CD4-positive, alpha-beta memory T cell (primary cell): ENCODE measurements at regions not wholly inside any gene's neighbourhood (a gene's known extent, or its start where the extent isn't known, plus 50 kb on each side); places are given as distances from the start of the nearest gene placed in this dataset.

ENCODE experiments used
- CTCF ChIA-PET: fragments of 350-600 bp; sonication (Branson Sonifier 250); formaldehyde crosslinking; loops from one replicate; lab custom pipeline; 2021; ENCODE audit warnings: inconsistent platforms; ENCODE audit not compliant: partially characterized antibody; lab: Charles Lee
- POLR2A ChIA-PET: fragments of 350-600 bp; sonication (Branson Sonifier 250); formaldehyde crosslinking; loops from one replicate; lab custom pipeline; 2021; ENCODE audit not compliant: partially characterized antibody; lab: Charles Lee
- DNase-seq, 5 donors: peaks; one replicate each; pipeline versions ENCODE4 v3.0.0 to v3.0.0-alpha.2; 2020 to 2022; ENCODE audit warnings: mixed read lengths in 1 of 5
- H3K27ac ChIP-seq: one replicate; pipeline ENCODE4 v1.7.0; 2013; ENCODE audit warnings: low read depth, low read length
- H3K27me3 ChIP-seq: 2 replicates; pipeline ENCODE4 v1.7.0; 2013; ENCODE audit warnings: mild to moderate bottlenecking, low read length, moderate library complexity; ENCODE audit not compliant: insufficient read depth
- H3K36me3 ChIP-seq: 2 replicates; pipeline ENCODE4 v1.7.0; 2013; ENCODE audit warnings: mild to moderate bottlenecking, low read length, moderate library complexity; ENCODE audit not compliant: insufficient read depth
- H3K4me1 ChIP-seq: 2 replicates; pipeline ENCODE4 v1.7.0; 2013; ENCODE audit warnings: mild to moderate bottlenecking, low read length, moderate library complexity; ENCODE audit not compliant: insufficient read depth
- H3K4me3 ChIP-seq, 2 donors: one replicate each; pipeline ENCODE4 v1.7.0; 2013; ENCODE audit warnings: low read length in 2 of 2, mild to moderate bottlenecking in 1 of 2
- H3K9me3 ChIP-seq, 2 donors: one replicate each; pipeline ENCODE4 v1.7.0; 2013; ENCODE audit warnings: low read length in 2 of 2, control low read depth in 1 of 2; ENCODE audit not compliant: control insufficient read depth in 1 of 2
- H3K27ac Mint-ChIP-seq, 7 donors: one replicate each; pipeline ENCODE4 v1.8.0; 2020 to 2021; ENCODE audit warnings: mixed read lengths in 7 of 7, mild to moderate bottlenecking in 6 of 7, inconsistent platforms in 3 of 7, moderate library complexity in 3 of 7
- H3K27me3 Mint-ChIP-seq, 2 donors: one replicate each; pipeline ENCODE4 v1.8.0; 2020 to 2021; ENCODE audit warnings: mixed read lengths in 2 of 2
- H3K36me3 Mint-ChIP-seq, 2 donors: one replicate each; pipeline ENCODE4 v1.8.0; 2020 to 2021; ENCODE audit warnings: mixed read lengths in 2 of 2, inconsistent platforms in 1 of 2, mild to moderate bottlenecking in 1 of 2
- H3K4me1 Mint-ChIP-seq, 4 donors: one replicate each; pipeline ENCODE4 v1.8.0; 2020 to 2021; ENCODE audit warnings: mixed read lengths in 4 of 4, mild to moderate bottlenecking in 1 of 4
- H3K4me3 Mint-ChIP-seq, 8 donors: one replicate each; pipeline ENCODE4 v1.8.0; 2020 to 2021; ENCODE audit warnings: mixed read lengths in 8 of 8, mild to moderate bottlenecking in 7 of 8, moderate library complexity in 6 of 8, inconsistent platforms in 3 of 8
- H3K9me3 Mint-ChIP-seq, 8 donors: one replicate each; pipeline ENCODE4 v1.8.0; 2020 to 2021; ENCODE audit warnings: mixed read lengths in 8 of 8, mild to moderate bottlenecking in 5 of 8, inconsistent platforms in 3 of 8, moderate library complexity in 1 of 8
- intact Hi-C: fragments of 100-400 bp; cut with micrococcal nuclease; formaldehyde crosslinking; loops from one replicate; pipeline ENCODE4 v1.15.1; 2023

DNA sequence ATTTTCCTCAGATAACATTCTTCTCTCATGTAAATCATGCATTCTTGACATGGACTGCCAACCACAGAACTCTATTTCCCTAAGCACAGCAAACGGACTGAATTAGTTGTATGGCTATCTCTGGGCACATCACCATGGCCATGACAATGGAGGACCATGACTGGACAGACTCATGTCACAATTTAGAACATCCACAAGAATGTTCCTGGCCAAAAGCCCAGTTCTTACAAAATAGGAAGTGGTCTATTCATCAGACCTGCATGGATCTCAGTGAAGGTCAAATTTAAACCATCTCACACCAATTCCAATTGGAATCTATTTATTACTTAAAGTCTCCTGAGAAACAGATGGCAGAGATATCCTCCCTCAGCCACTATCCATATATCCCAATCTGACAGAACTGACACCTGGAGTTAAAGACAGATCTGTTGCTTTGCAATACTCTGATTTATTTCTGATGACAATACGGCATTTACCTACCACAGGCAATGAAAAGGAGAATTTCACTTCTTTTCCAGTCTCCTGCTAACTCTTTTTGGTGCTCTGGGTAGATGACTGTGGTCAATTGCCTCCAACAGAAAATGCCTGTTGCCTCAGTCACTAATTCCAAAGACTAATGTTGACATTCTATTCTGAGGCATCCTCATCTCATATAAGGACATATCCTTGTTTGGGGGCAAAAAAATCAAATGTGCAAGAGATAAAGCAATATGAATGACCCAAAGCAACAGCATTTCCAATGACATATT, 254.8 kb downstream of the HTR7 start:
- no peak for DNase-seq
- Mint-ChIP-seq H3K27ac (no peak overlapping the region), H3K36me3 (no peaks in the 10 kb centered on the region), H3K9me3 (peaks cover 0 to 16% (median 4%) of the 10 kb centered on the region in 8 donors), H3K27me3 (peaks cover 0 to 1% of the 10 kb centered on the region in 2 donors), H3K4me3 (no peak overlapping the region), H3K4me1 (no peaks in the 10 kb centered on the region)
- no peaks in the 10 kb centered on the region for H3K9me3 ChIP-seq
- no peaks in the 10 kb centered on the region for H3K36me3 ChIP-seq
- intact Hi-C loops, result no loop called here
- POLR2A ChIA-PET, result no interaction called here
- CTCF ChIA-PET, result no interaction called here
- no peaks in the 10 kb centered on the region for H3K27me3 ChIP-seq
- H3K27ac ChIP-seq, result no peak overlapping the region
- no peaks in the 10 kb centered on the region for H3K4me1 ChIP-seq
- no peak overlapping the region for H3K4me3 ChIP-seq

DNA sequence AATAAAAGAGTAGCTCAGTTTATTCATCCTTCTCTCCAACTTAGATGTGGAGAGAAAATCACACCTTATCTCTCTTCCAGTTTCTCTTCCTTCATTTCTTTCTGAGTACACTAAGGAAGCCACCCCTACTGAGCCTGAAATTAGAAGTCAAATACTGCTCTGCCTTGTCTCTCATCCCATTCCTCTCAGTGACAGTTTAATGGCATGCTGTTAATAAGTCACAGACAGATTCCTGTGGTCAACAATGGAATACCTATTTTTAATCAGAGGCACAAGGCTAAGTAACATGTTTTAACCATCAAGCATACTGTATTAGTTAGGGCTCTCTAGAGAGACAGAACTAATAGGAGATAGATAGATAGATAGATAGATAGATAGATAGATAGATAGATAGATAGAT, 253.2 kb downstream of the HTR7 start:
- no peaks in the 10 kb centered on the region for H3K4me1 ChIP-seq
- Mint-ChIP-seq H3K27ac (no peak overlapping the region), H3K4me1 (no peaks in the 10 kb centered on the region), H3K36me3 (no peaks in the 10 kb centered on the region), H3K27me3 (peaks cover 0 to 1% of the 10 kb centered on the region in 2 donors), H3K4me3 (no peak overlapping the region), H3K9me3 (peaks cover 0 to 16% (median 4%) of the 10 kb centered on the region in 8 donors)
- CTCF ChIA-PET, result no interaction called here
- no peaks in the 10 kb centered on the region for H3K27me3 ChIP-seq
- H3K4me3 ChIP-seq, result no peak overlapping the region
- H3K27ac ChIP-seq, result no peak overlapping the region
- intact Hi-C loops, result no loop called here
- POLR2A ChIA-PET, result no interaction called here
- H3K36me3 ChIP-seq, result no peaks in the 10 kb centered on the region
- no peak for DNase-seq
- no peaks in the 10 kb centered on the region for H3K9me3 ChIP-seq

DNA sequence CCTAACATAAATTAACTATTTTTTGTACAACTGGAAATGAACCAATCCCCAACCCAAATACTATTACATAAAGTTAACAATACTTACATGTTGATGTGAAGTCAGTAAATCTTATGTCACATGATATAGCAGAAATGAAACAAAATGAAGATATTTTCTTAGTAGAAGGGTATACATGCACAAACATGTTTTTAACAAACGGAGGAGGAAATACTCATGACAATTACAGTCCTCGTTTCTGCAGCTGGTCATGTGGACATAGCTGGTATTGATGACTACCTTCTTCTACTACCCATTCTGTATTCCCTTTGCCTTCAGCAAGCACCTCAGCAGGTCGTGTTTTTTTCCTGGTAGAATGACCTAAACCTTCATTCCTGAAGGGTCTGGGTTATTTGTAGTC, 252.3 kb downstream of the HTR7 start:
- no peak overlapping the region for H3K4me3 Mint-ChIP-seq
- intact Hi-C loops, result no loop called here
- CTCF ChIA-PET, result no interaction called here

DNA sequence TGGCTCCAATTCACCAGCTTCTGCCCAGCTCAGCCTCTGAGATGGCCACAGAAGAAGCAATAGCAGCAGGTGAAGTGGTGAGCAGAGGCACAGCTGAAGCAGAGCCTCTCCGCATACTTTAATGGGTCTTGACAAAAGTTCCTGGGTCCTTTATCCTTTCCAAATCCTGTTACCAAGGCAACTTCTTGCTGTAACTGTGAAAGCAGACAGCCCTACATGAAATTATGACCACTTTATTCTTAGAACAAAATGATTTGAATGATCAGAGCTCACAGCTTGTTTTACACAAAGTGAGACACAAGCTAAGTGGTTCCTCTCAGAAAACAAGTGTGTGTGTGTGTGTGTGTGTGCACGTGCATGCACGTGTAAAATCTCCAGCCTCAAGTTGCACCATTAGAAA, 245.6 kb downstream of the HTR7 start:
- no peak for DNase-seq
- H3K27me3 Mint-ChIP-seq, result peaks cover 0 to 2% of the 10 kb centered on the region in 2 donors
- intact Hi-C loops, result no loop called here
- H3K4me3 Mint-ChIP-seq, result no peak overlapping the region
- H3K9me3 Mint-ChIP-seq, result peaks cover 0 to 3% (median 0%) of the 10 kb centered on the region in 8 donors
- Histone ChIP-seq H3K9me3 (no peaks in the 10 kb centered on the region), H3K4me1 (no peaks in the 10 kb centered on the region), H3K4me3 (no peak overlapping the region), H3K27ac (no peak overlapping the region), H3K36me3 (no peaks in the 10 kb centered on the region), H3K27me3 (no peaks in the 10 kb centered on the region)
- no peaks in the 10 kb centered on the region for H3K36me3 Mint-ChIP-seq
- no peak overlapping the region for H3K27ac Mint-ChIP-seq
- H3K4me1 Mint-ChIP-seq, result no peaks in the 10 kb centered on the region
- CTCF ChIA-PET, result no interaction called here
- POLR2A ChIA-PET, result no interaction called here

More for the DNA sequence above, 252.3 kb downstream of the HTR7 start:
- Histone ChIP-seq H3K9me3 (no peaks in the 10 kb centered on the region), H3K27me3 (no peaks in the 10 kb centered on the region), H3K4me3 (no peak overlapping the region), H3K36me3 (no peaks in the 10 kb centered on the region), H3K4me1 (no peaks in the 10 kb centered on the region), H3K27ac (no peak overlapping the region)
- no peak for DNase-seq
- H3K27ac Mint-ChIP-seq, result no peak overlapping the region
- no peaks in the 10 kb centered on the region for H3K36me3 Mint-ChIP-seq
- peaks cover 0 to 1% of the 10 kb centered on the region in 2 donors for H3K27me3 Mint-ChIP-seq
- H3K4me1 Mint-ChIP-seq, result no peaks in the 10 kb centered on the region
- peaks cover 0 to 11% (median 3%) of the 10 kb centered on the region in 8 donors for H3K9me3 Mint-ChIP-seq
- POLR2A ChIA-PET, result no interaction called here

DNA sequence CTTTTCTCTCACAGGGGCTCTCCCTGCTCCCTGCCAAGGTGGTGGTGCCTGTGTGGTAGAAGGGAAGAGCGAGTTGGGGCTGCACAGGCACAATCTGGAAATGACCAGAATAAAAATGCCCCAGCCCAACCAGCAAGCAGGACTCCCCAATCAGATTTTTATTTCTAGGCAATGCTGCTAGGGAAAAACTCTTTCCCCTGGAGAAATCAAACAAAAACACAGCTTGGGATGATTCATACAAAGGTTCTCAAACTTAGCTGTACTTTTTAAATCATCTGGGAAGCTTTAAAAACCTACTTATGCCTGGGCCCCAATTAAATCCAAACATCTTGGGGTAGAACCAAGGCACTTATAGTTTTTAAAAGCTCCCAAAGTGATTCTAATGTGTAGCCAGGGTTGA, 243.2 kb downstream of the HTR7 start:
- CTCF ChIA-PET, result no interaction called here
- POLR2A ChIA-PET, result no interaction called here

DNA sequence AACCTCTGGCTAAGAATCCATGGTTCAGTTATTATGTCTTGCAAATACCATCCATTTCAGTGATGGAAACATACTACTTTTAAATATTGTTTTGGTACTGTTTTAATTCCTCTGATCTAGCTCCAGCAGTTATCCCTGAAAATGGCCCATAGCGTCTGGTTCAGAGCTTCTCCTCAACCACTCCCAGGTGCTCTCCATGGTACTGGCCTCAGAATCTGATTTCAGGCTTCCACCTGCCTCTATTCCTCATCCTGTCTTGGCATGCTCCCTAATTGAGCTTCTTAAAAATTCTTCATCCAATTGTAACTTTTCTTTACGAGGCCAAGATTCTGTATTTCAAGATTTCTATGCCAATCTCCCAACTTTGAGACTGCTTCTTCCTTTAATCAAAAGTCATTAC, 236.3 kb downstream of the HTR7 start:
- ChIA-PET POLR2A (no interaction called here), CTCF (no interaction called here)
- Histone ChIP-seq H3K4me1 (no peaks in the 10 kb centered on the region), H3K36me3 (no peaks in the 10 kb centered on the region), H3K4me3 (no peak overlapping the region), H3K27me3 (no peaks in the 10 kb centered on the region), H3K9me3 (no peaks in the 10 kb centered on the region), H3K27ac (no peak overlapping the region)
- Mint-ChIP-seq H3K4me1 (no peaks in the 10 kb centered on the region), H3K36me3 (no peaks in the 10 kb centered on the region), H3K4me3 (no peak overlapping the region), H3K27ac (no peak overlapping the region), H3K27me3 (peaks cover 0 to 2% of the 10 kb centered on the region in 2 donors), H3K9me3 (peaks cover 0 to 6% (median 0%) of the 10 kb centered on the region in 8 donors)
- intact Hi-C loops, result no loop called here
- no peak for DNase-seq

More for the DNA sequence above, 243.2 kb downstream of the HTR7 start:
- Histone ChIP-seq H3K27me3 (no peaks in the 10 kb centered on the region), H3K4me3 (no peak overlapping the region), H3K9me3 (no peaks in the 10 kb centered on the region), H3K4me1 (no peaks in the 10 kb centered on the region), H3K27ac (no peak overlapping the region), H3K36me3 (no peaks in the 10 kb centered on the region)
- no peaks in the 10 kb centered on the region for H3K9me3 Mint-ChIP-seq
- no peak for DNase-seq
- peaks cover 0 to 2% of the 10 kb centered on the region in 2 donors for H3K27me3 Mint-ChIP-seq
- no peaks in the 10 kb centered on the region for H3K4me1 Mint-ChIP-seq
- H3K27ac Mint-ChIP-seq, result no peak overlapping the region
- no peaks in the 10 kb centered on the region for H3K36me3 Mint-ChIP-seq
- intact Hi-C loops, result no loop called here
- H3K4me3 Mint-ChIP-seq, result no peak overlapping the region

DNA sequence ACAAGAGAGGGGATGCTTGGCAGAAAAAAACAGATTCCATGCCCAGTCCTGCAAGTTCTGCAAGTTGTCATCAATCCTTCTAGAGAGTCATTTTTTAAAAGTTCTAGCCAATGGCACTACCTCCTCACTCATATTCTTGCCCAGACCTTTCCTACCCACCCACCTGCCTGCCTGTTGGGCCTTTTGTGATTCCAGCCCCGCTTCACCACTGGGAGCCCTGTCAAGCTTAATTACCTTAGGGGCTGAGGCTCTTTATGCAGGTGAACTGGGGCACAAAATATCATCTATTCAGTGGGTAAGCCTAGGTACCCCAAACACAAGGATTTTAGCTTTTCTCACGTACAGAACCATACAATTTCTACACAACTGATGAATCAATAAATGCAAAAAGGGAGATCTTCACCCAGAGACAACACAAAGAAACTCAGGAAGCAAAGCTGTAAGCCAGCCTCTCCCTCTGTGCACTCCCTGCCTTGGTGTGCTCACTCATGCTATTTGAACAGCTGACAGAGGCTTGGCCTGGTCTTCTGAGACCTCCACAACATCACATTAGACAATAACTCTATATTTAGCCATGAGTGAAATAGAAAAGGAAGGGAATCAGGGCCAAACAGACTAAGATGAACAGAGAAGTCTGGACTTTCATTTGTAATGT, 222.6 kb downstream of the HTR7 start:
- H3K4me1 Mint-ChIP-seq, result no peaks in the 10 kb centered on the region
- ChIA-PET CTCF (no interaction called here), POLR2A (no interaction called here)
- Histone ChIP-seq H3K4me1 (no peaks in the 10 kb centered on the region), H3K27ac (no peak overlapping the region), H3K4me3 (no peak overlapping the region), H3K27me3 (no peaks in the 10 kb centered on the region), H3K36me3 (no peaks in the 10 kb centered on the region), H3K9me3 (no peaks in the 10 kb centered on the region)
- no peak overlapping the region for H3K4me3 Mint-ChIP-seq
- peaks cover 0 to 4% (median 0%) of the 10 kb centered on the region in 8 donors for H3K9me3 Mint-ChIP-seq
- H3K27me3 Mint-ChIP-seq, result no peaks in the 10 kb centered on the region
- no peak overlapping the region for H3K27ac Mint-ChIP-seq
- H3K36me3 Mint-ChIP-seq, result no peaks in the 10 kb centered on the region
- DNase-seq, result no peak
- intact Hi-C loops, result no loop called here
